HEK293 (cell line): ENCODE measurements at regions not wholly inside any gene's neighbourhood (a gene's known extent, or its start where the extent isn't known, plus 50 kb on each side); places are given as distances from the start of the nearest gene placed in this dataset.

ENCODE experiments used
- CTCF ChIA-PET: fragments of 350-600 bp; formaldehyde crosslinking; extraction: SDS; loops from one replicate; lab custom pipeline; 2021; ENCODE audit warnings: antibody characterized with exemption; lab: Yijun Ruan, JAX
- POLR2A ChIA-PET: fragments of 300-600 bp; formaldehyde crosslinking; extraction: SDS; loops from one replicate; lab custom pipeline; 2020; ENCODE audit warnings: antibody characterized with exemption, inconsistent platforms; lab: Yijun Ruan, JAX
- H3K27ac ChIP-seq: fragments of 200-500 bp; sonication (Bioruptor generic); 2 replicates; pipeline ENCODE4 v1.5.1; 2014; ENCODE audit warnings: low read depth, low read length, control low read depth, inconsistent platforms; ENCODE audit errors: extremely low read depth
- H3K36me3 ChIP-seq, 2 experiments: fragments of 200-500 bp in 1 of 2; sonication (Bioruptor generic) in 1 of 2; 1 replicate in 1 of 2; 2 replicates in 1 of 2; pipeline ENCODE4 v1.5.1; 2014 to 2017; ENCODE audit warnings: inconsistent platforms in 2 of 2, low read length in 2 of 2; ENCODE audit not compliant: control insufficient read depth in 2 of 2, insufficient read depth in 1 of 2
- H3K4me1 ChIP-seq: fragments of 200-500 bp; sonication (Bioruptor generic); 2 replicates; pipeline ENCODE4 v1.5.1; 2014; ENCODE audit warnings: mild to moderate bottlenecking, low read length, inconsistent platforms; ENCODE audit not compliant: control insufficient read depth, insufficient read depth
- H3K4me3 ChIP-seq: 2 replicates; pipeline ENCODE4 v1.5.1; 2011; ENCODE audit warnings: low read depth, mild to moderate bottlenecking, control low read depth, low read length, moderate library complexity
- H3K9me3 ChIP-seq: fragments of 200-500 bp; sonication (Bioruptor generic); 2 replicates; pipeline ENCODE4 v1.5.1; 2014; ENCODE audit warnings: low read depth, low read length, inconsistent platforms; ENCODE audit not compliant: control insufficient read depth, insufficient read depth
- HIC1 ChIP-seq: fragments of 450-650 bp; formaldehyde crosslinking; IDR thresholded peaks from 2 replicates; pipeline ENCODE4 v1.5.1; 2016; ENCODE audit warnings: missing biosample characterization, missing genetic modification characterization
- KLF9 ChIP-seq: fragments of 450-650 bp; formaldehyde crosslinking; IDR thresholded peaks from 2 replicates; pipeline ENCODE4 v1.5.1; 2016; ENCODE audit warnings: missing biosample characterization, missing genetic modification characterization, low read depth
- MEIS1 ChIP-seq: sonication (generic); formaldehyde crosslinking; IDR thresholded peaks from 2 replicates; pipeline ENCODE4 v1.8.1; 2022; ENCODE audit warnings: missing genetic modification reagents, mild to moderate bottlenecking, borderline replicate concordance
- SCRT2 ChIP-seq: fragments of 450-650 bp; formaldehyde crosslinking; IDR thresholded peaks from 2 replicates; pipeline ENCODE4 v1.5.1; 2016; ENCODE audit warnings: missing biosample characterization, missing genetic modification characterization
- ZBTB26 ChIP-seq: fragments of 450-650 bp; formaldehyde crosslinking; optimal IDR thresholded peaks from 2 replicates; pipeline ENCODE3; 2016; ENCODE audit warnings: missing biosample characterization, mild to moderate bottlenecking, missing genetic modification characterization
- ZFP3 ChIP-seq: fragments of 450-650 bp; formaldehyde crosslinking; IDR thresholded peaks from 2 replicates; pipeline ENCODE4 v1.5.1; 2016; ENCODE audit warnings: low read depth, missing biosample characterization, missing genetic modification characterization
- ZNF157 ChIP-seq: fragments of 450-650 bp; formaldehyde crosslinking; IDR thresholded peaks from 2 replicates; pipeline ENCODE4 v1.5.1; 2016; ENCODE audit warnings: missing biosample characterization, missing genetic modification characterization
- ZNF280D ChIP-seq: fragments of 450-650 bp; formaldehyde crosslinking; IDR thresholded peaks from 2 replicates; pipeline ENCODE4 v1.5.1; 2016; ENCODE audit warnings: missing biosample characterization, missing genetic modification characterization
- ZNF366 ChIP-seq: fragments of 450-650 bp; formaldehyde crosslinking; conservative IDR thresholded peaks from 2 replicates; pipeline ENCODE4 v1.5.1; 2016; ENCODE audit warnings: missing biosample characterization, missing genetic modification characterization
- ZNF398 ChIP-seq: fragments of 450-650 bp; formaldehyde crosslinking; IDR thresholded peaks from 2 replicates; pipeline ENCODE4 v1.5.1; 2017; ENCODE audit warnings: missing biosample characterization, missing genetic modification characterization
- ZNF426 ChIP-seq: fragments of 450-650 bp; formaldehyde crosslinking; IDR thresholded peaks from 2 replicates; pipeline ENCODE4 v1.5.1; 2017; ENCODE audit warnings: missing biosample characterization, missing genetic modification characterization, mild to moderate bottlenecking, inconsistent platforms, moderate library complexity
- ZNF488 ChIP-seq: fragments of 450-650 bp; formaldehyde crosslinking; IDR thresholded peaks from 2 replicates; pipeline ENCODE4 v1.5.1; 2016; ENCODE audit warnings: missing biosample characterization, missing genetic modification characterization
- ZNF501 ChIP-seq: fragments of 450-650 bp; formaldehyde crosslinking; IDR thresholded peaks from 2 replicates; pipeline ENCODE4 v1.5.1; 2016; ENCODE audit warnings: missing biosample characterization, missing genetic modification characterization
- ZNF513 ChIP-seq: fragments of 450-650 bp; IDR thresholded peaks from 2 replicates; pipeline ENCODE4 v1.5.1; 2018; ENCODE audit warnings: missing biosample characterization, missing genetic modification characterization
- ZNF521 ChIP-seq: fragments of 450-650 bp; formaldehyde crosslinking; IDR thresholded peaks from 2 replicates; pipeline ENCODE4 v1.5.1; 2017; ENCODE audit warnings: missing biosample characterization, mild to moderate bottlenecking, missing genetic modification characterization
- ZNF560 ChIP-seq: fragments of 450-650 bp; formaldehyde crosslinking; IDR thresholded peaks from 2 replicates; pipeline ENCODE4 v1.5.1; 2017; ENCODE audit warnings: missing biosample characterization, missing genetic modification characterization, borderline replicate concordance
- ZNF585B ChIP-seq: fragments of 450-650 bp; formaldehyde crosslinking; IDR thresholded peaks from 2 replicates; pipeline ENCODE4 v1.5.1; 2016; ENCODE audit warnings: missing biosample characterization, missing genetic modification characterization
- ZNF624 ChIP-seq: fragments of 450-650 bp; formaldehyde crosslinking; IDR thresholded peaks from 2 replicates; pipeline ENCODE4 v1.5.1; 2017; ENCODE audit warnings: missing biosample characterization, missing genetic modification characterization
- ZNF658 ChIP-seq: fragments of 450-650 bp; formaldehyde crosslinking; IDR thresholded peaks from 2 replicates; pipeline ENCODE4; 2016; ENCODE audit warnings: missing biosample characterization, missing genetic modification characterization
- ZSCAN4 ChIP-seq: fragments of 450-650 bp; formaldehyde crosslinking; IDR thresholded peaks from 2 replicates; pipeline ENCODE4 v1.5.1; 2017; ENCODE audit warnings: missing biosample characterization, missing genetic modification characterization

- ChIA-PET CTCF (interaction anchor here (0.6 kb wide), 1 partner anchor 782 kb away, joined by 4 read pairs; no protein-coding TSS in a partner anchor), POLR2A (no interaction called here)
- no peak overlapping the region for H3K4me3 ChIP-seq
- H3K4me1 ChIP-seq = no peaks in the 10 kb centered on the region
- no peaks in the 10 kb centered on the region for H3K36me3 ChIP-seq
- H3K9me3 ChIP-seq = no peaks in the 10 kb centered on the region
- TF ChIP-seq ZNF658 (tag by site-specific recombination) (no peak), ZNF398 (tag by site-specific recombination) (no peak), ZNF624 (tag by site-specific recombination) (no peak), ZBTB26 (tag by site-specific recombination) (no peak), ZNF560 (tag by site-specific recombination) (no peak), KLF9 (tag by site-specific recombination) (no peak), ZNF513 (tag by site-specific recombination) (no peak), ZNF366 (tag by site-specific recombination) (no peak), ZNF501 (no peak), ZNF521 (tag by site-specific recombination) (no peak)
- H3K27ac ChIP-seq = no peak overlapping the region
These were observed 231.3 kb upstream of the SHH start for GRCh38 chr7:156043416-156044178.

GRCh38 chr7:156041398-156041797, 229.1 kb upstream of the SHH start:
- Histone ChIP-seq H3K9me3 (no peaks in the 10 kb centered on the region), H3K4me1 (no peaks in the 10 kb centered on the region), H3K27ac (no peak overlapping the region), H3K36me3 (no peaks in the 10 kb centered on the region), H3K4me3 (no peak overlapping the region)
- POLR2A ChIA-PET = no interaction called here
- CTCF ChIA-PET = no interaction called here
- TF ChIP-seq ZNF280D (tag by site-specific recombination) = no peak
- TF ChIP-seq HIC1 (tag by site-specific recombination) = no peak
- no peak for TF ChIP-seq ZNF585B
- no peak for TF ChIP-seq ZNF488
- no peak for TF ChIP-seq ZNF157 (tag by site-specific recombination)
- no peak for TF ChIP-seq SCRT2 (tag by site-specific recombination)
- TF ChIP-seq ZNF658 (tag by site-specific recombination) = no peak
- no peak for TF ChIP-seq ZNF426 (tag by site-specific recombination)
- TF ChIP-seq ZSCAN4 (tag by site-specific recombination) = no peak
- no peak for TF ChIP-seq ZNF624 (tag by site-specific recombination)
- no peak for TF ChIP-seq MEIS1 (CRISPR knock-in tag)
- no peak for TF ChIP-seq ZFP3
